ENCODE measurements at regions not wholly inside any gene's neighbourhood (a gene's known extent, or its start where the extent isn't known, plus 50 kb on each side); places are given as distances from the start of the nearest gene placed in this dataset.

- TF ChIP-seq CTCF (tag by site-specific recombination; IDR thresholded peaks at IDR 0.05) = no peak
- TF ChIP-seq ZNF510 (tag by site-specific recombination; IDR thresholded peaks at IDR 0.05; ENCODE audit: insufficient replicate concordance) = no peak
- no peak for TF ChIP-seq ZNF837 (tag by site-specific recombination; IDR thresholded peaks at IDR 0.05)
- no peak for TF ChIP-seq ZBTB8A (tag by site-specific recombination; IDR thresholded peaks at IDR 0.05)
- TF ChIP-seq SALL2 (tag by site-specific recombination; IDR thresholded peaks at IDR 0.05; ENCODE audit: borderline replicate concordance) = no peak
- no peak for TF ChIP-seq ZNF174 (tag by site-specific recombination; IDR thresholded peaks at IDR 0.05)
Observed at GRCh38 chr3:46093327-46093942, 66.2 kb upstream of the XCR1 start.

All from HEK293 (cell line).